GM21526 (cell line): ENCODE measurements at regions not wholly inside any gene's neighbourhood (a gene's known extent, or its start where the extent isn't known, plus 50 kb on each side); places are given as distances from the start of the nearest gene placed in this dataset.
"Not testable (repeated sequence)": the region's sequence is repeated elsewhere in the genome, so short reads cannot be mapped to it uniquely, and the experiment has no call there.

Experiments
- ATAC-seq: cut with Tn5 transposase; IDR thresholded peaks from one replicate; pipeline ENCODE4 v1.9.1; 2021; ENCODE audit warnings: moderate library complexity; ENCODE audit not compliant: unreplicated experiment, low FRiP score

DNA sequence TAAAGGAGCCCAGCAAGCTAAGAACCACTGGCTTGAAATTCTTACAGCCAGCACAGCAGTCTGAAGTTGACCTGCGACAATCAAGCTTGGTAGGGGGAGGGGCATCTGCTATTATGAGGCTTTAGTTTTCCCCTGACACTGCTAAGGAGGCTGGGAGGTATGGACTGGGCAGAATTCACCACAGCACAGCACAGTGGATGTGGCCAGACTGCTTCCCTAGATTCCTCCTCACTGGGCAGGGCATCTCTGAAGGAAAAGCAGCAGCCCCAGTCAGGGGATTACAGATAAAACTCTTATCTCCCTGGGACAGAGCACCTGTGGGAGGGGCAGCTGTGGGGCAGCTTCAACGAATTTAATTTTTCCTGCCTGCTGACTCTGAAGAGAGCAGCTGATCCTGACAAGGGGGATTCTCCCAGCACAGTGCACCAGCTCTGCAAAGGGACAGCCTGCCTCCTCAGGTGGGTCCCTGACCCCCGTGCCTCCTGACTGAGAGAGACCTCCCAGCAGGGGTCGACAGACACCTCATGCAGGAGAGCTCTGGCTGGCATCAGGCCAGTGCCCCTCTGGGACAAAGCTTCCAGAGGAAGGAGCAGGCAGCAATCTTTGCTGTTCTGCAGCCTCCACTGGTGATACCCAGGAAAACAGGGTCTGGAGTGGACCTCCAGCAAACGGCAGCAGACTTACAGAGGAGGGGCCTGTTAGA lies 71.6 kb upstream of the CARMIL1 start:
- ATAC-seq, result not testable (repeated sequence)

GRCh38 chr6:25215881-25216280 lies 63.3 kb upstream of the CARMIL1 start:
- no peak for ATAC-seq

DNA sequence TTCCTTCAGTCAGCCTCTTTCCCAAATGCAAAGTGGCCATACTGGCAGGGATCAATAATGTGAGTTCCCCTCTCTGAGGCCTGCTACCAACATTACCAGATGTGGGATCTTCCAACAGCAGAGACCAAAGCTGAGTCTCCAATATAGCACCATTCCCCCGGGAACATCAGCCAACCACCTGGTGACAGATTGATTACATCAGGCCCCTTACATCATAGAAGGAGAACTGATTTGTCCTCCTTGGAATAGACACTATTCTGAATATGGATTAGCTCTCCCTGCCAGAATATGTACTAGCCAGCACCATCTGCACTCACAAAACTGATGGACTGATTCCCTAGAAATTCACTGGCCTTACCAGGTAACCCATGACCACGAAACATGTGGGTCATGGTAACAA lies 61.9 kb upstream of the CARMIL1 start:
- no peak for ATAC-seq

GRCh38 chr6:25217829-25218228 lies 61.3 kb upstream of the CARMIL1 start:
- ATAC-seq, result no peak

GRCh38 chr6:25218346-25218745 lies 60.8 kb upstream of the CARMIL1 start:
- ATAC-seq, result no peak

GRCh38 chr6:25219216-25219916 lies 59.8 kb upstream of the CARMIL1 start:
- ATAC-seq, result no peak

- ATAC-seq, result no peak
Observed at GRCh38 chr6:25219917-25220278, 59.3 kb upstream of the CARMIL1 start.

- ATAC-seq, result no peak
Observed at GRCh38 chr6:25220857-25221256, 58.3 kb upstream of the CARMIL1 start.

GRCh38 chr6:25222006-25222678 lies 57.0 kb upstream of the CARMIL1 start:
- ATAC-seq, result no peak

DNA sequence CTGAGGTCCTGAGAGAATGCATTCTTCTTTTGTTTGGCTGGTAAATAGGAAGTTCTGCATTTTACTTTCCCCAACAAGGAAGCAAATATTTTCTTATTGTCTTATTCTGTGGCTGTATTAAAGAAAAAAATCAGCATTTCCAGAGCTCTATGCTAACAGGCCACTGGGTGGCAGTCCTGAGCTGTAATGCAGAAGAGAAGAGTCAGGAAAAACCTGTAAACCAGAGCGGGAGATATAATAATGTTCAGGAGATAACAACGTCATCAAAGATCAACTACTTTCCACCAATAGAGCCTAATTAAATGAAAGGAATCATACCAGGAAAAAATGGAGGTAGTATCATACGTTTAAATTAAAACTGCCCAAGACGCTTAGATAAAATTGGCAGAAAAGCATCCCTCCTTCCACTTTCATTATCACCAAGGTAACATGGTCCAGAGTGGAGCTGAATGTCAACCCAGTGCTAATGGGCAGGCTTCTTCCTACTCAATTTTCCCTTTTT lies 55.6 kb upstream of the CARMIL1 start:
- no peak for ATAC-seq

DNA sequence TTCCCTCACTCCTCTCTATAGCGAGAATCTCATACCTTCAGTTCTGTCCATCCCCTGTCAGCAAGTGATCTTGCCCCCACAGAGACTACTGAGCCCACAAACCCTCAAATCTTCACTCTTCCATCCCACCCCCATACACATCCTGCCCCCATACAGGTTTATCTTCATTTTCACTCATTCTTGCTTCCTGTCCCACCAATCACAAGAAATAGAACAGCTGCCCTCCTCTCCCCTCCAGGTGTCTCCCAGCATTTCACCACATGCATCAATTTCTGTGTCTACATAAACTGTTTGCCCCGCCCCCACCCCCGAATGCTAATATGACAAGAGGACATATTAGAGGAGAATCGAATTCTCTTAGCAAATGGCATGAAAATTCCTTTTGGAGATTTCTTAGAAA lies 54.9 kb upstream of the CARMIL1 start:
- no peak for ATAC-seq

- no peak for ATAC-seq
Observed at GRCh38 chr6:25227854-25228253, 51.3 kb upstream of the CARMIL1 start.
